Ovary (tissue), 7 donors: ENCODE measurements at regions not wholly inside any gene's neighbourhood (a gene's known extent, or its start where the extent isn't known, plus 50 kb on each side); places are given as distances from the start of the nearest gene placed in this dataset.
"Not testable (repeated sequence)": the region's sequence is repeated elsewhere in the genome, so short reads cannot be mapped to it uniquely, and the experiment has no call there.

ENCODE experiments used
- DNase-seq, 5 donors: peaks; one replicate each; pipeline ENCODE4 v3.0.0-alpha.2; 2019 to 2020
- H3K27ac ChIP-seq, 2 donors: fragments of 200-600 bp; one replicate each; pipeline versions ENCODE4 v1.5.1 to v1.8.0; 2019 to 2022
- H3K27me3 ChIP-seq: fragments of 200-600 bp; one replicate; pipeline ENCODE4 v1.8.0; 2022
- H3K36me3 ChIP-seq: fragments of 200-600 bp; sonication (generic); one replicate; pipeline ENCODE4 v1.5.1; 2019
- H3K4me1 ChIP-seq: one replicate; pipeline ENCODE4 v1.8.1; 2013; ENCODE audit warnings: mild to moderate bottlenecking, moderate library complexity; ENCODE audit not compliant: insufficient read depth
- H3K4me3 ChIP-seq: fragments of 200-600 bp; sonication (generic); one replicate; pipeline ENCODE4 v1.5.1; 2017
- H3K9me3 ChIP-seq, 2 donors: fragments of 200-600 bp in 1 of 2; sonication (generic) in 1 of 2; one replicate each; pipeline versions ENCODE4 v1.5.1 to v1.8.1; 2013 to 2019; ENCODE audit warnings: mild to moderate bottlenecking in 1 of 2, moderate library complexity in 1 of 2
- CTCF ChIP-seq, 3 donors: fragments of 450-650 bp in 2 of 3; fragments of 200-600 bp in 1 of 3; IDR thresholded peaks; one replicate each; pipeline versions ENCODE4 v1.5.1 to v1.8.0; 2016 to 2022; ENCODE audit warnings: antibody characterized with exemption in 3 of 3, mild to moderate bottlenecking in 1 of 3
- EP300 ChIP-seq: sonication (generic); formaldehyde crosslinking; IDR thresholded peaks from one replicate; pipeline ENCODE4 v1.6.1; 2017; ENCODE audit warnings: antibody characterized with exemption
- POLR2A ChIP-seq: fragments of 450-650 bp; IDR thresholded peaks from one replicate; pipeline ENCODE4 v1.6.1; 2017; ENCODE audit warnings: antibody characterized with exemption, mild to moderate bottlenecking, moderate library complexity
- WGBS, 3 donors: extraction: QIAGEN DNeasy Blood & Tissue Kit in 1 of 3; methylation state at CpG; one replicate each; pipeline versions ENCODE4 v1.1.5 to v1.1.7; 2013 to 2017; 5-methylcytosine and 5-hydroxymethylcytosine counted together
- intact Hi-C, 4 donors: fragments of 100-400 bp; cut with DNase I; formaldehyde crosslinking; loops; one replicate each; pipeline versions ENCODE4 v1.11.0 to v1.15.1; 2022 to 2023
- donor health status: DM: no; HTN: no; CAD: no; lungs with moderate emphysema.
- donor health status: DM: no; HTN: no; CAD: no.
- donor health status: Bipolar disorder and iron deficiency.
- donor health status: DM: no; HTN: no; CAD: no.
- donor health status: DM: yes; HTN: yes; CAD: no.

GRCh38 chr9:113738496-113738892 lies 137.6 kb upstream of the ZNF618 start:
- Histone ChIP-seq H3K9me3 (no peaks in the 10 kb centered on the region), H3K27me3 (no peaks in the 10 kb centered on the region), H3K4me1 (no peaks in the 10 kb centered on the region), H3K27ac (no peak overlapping the region), H3K36me3 (no peaks in the 10 kb centered on the region), H3K4me3 (no peak overlapping the region)
- WGBS, 3 donors = 81 to 88% (median 82%) methylated on average over 9 of the region's 9 CpGs
- no peak for DNase-seq
- no peak for TF ChIP-seq POLR2A
- TF ChIP-seq EP300 = no peak
- TF ChIP-seq CTCF (IDR thresholded peaks at IDR 0.05) = no peak
- intact Hi-C loops = no loop called here

- Histone ChIP-seq H3K27me3 (no peaks in the 10 kb centered on the region), H3K4me1 (no peaks in the 10 kb centered on the region), H3K9me3 (no peaks in the 10 kb centered on the region), H3K4me3 (no peak overlapping the region), H3K36me3 (no peaks in the 10 kb centered on the region), H3K27ac (no peak overlapping the region)
- no peak for TF ChIP-seq EP300
- no peak for TF ChIP-seq POLR2A
- WGBS, 3 donors = 86 to 92% (median 89%) methylated on average over 6 of the region's 6 CpGs
- DNase-seq = no peak
- intact Hi-C loops = no loop called here
Measured at GRCh38 chr9:113738893-113739604, 137.1 kb upstream of the ZNF618 start.

GRCh38 chr9:113739605-113740507 lies 136.3 kb upstream of the ZNF618 start:
- H3K9me3 ChIP-seq = not testable (repeated sequence)
- intact Hi-C loops = loop anchor here in 1 of 4 donors (10.0 kb wide), 1 partner anchor 295 kb away; no protein-coding TSS in a partner anchor
- 95 to 98% (median 98%) methylated on average over 2 of the region's 2 CpGs for WGBS, 3 donors

GRCh38 chr9:113740508-113741500 lies 135.3 kb upstream of the ZNF618 start:
- DNase-seq, H3K36me3 ChIP-seq, H3K27ac ChIP-seq, H3K9me3 ChIP-seq, H3K4me1 ChIP-seq, H3K4me3 ChIP-seq, H3K27me3 ChIP-seq: not testable (repeated sequence)
- 33 to 46% (median 39%) methylated on average over 8 of the region's 8 CpGs for WGBS, 3 donors
- intact Hi-C loops = loop anchor here in 1 of 4 donors (10.0 kb wide), 1 partner anchor 294 kb away; no protein-coding TSS in a partner anchor

More at GRCh38 chr9:113739605-113740507, 136.3 kb upstream of the ZNF618 start:
- H3K36me3 ChIP-seq, H3K4me3 ChIP-seq, H3K4me1 ChIP-seq, DNase-seq, H3K27ac ChIP-seq, H3K27me3 ChIP-seq: not testable (repeated sequence)

GRCh38 chr9:113741886-113742854 lies 133.9 kb upstream of the ZNF618 start:
- no peak overlapping the region for H3K27ac ChIP-seq
- no peak for DNase-seq
- no peaks in the 10 kb centered on the region for H3K27me3 ChIP-seq
- H3K9me3 ChIP-seq = no peaks in the 10 kb centered on the region
- no peak overlapping the region for H3K4me3 ChIP-seq
- H3K4me1 ChIP-seq = no peaks in the 10 kb centered on the region
- no peak for TF ChIP-seq EP300
- TF ChIP-seq CTCF (IDR thresholded peaks at IDR 0.05) = no peak
- no peak for TF ChIP-seq POLR2A
- WGBS, 3 donors = 60 to 68% (median 62%) methylated on average over 12 of the region's 12 CpGs
- intact Hi-C loops = loop anchor here in 1 of 4 donors (10.0 kb wide), 1 partner anchor 293 kb away; no protein-coding TSS in a partner anchor
- no peaks in the 10 kb centered on the region for H3K36me3 ChIP-seq
